Left hindlimb (tissue), 1 donor: ENCODE measurements at regions not wholly inside any gene's neighbourhood (a gene's known extent, or its start where the extent isn't known, plus 50 kb on each side); places are given as distances from the start of the nearest gene placed in this dataset.

Experiments used
- DNase-seq: peaks from one replicate; pipeline ENCODE4 v3.0.0-alpha.2; 2018

GRCh38 chr4:108359986-108360681, 191.4 kb upstream of the LEF1 start:
- no peak for DNase-seq

GRCh38 chr4:108359130-108359985, 190.6 kb upstream of the LEF1 start:
- DNase-seq: no peak

- DNase-seq: no peak
These were observed 187.3 kb upstream of the LEF1 start for GRCh38 chr4:108355902-108356535.

GRCh38 chr4:108355186-108355901, 186.6 kb upstream of the LEF1 start:
- no peak for DNase-seq

- DNase-seq: no peak
These were observed 184.1 kb upstream of the LEF1 start for GRCh38 chr4:108352664-108353308.

GRCh38 chr4:108351791-108352190, 183.1 kb upstream of the LEF1 start:
- no peak for DNase-seq

GRCh38 chr4:108350332-108350731, 181.6 kb upstream of the LEF1 start:
- DNase-seq: no peak

- no peak for DNase-seq
These were observed 178.1 kb upstream of the LEF1 start for GRCh38 chr4:108346818-108347210.

- DNase-seq: no peak
These were observed 177.4 kb upstream of the LEF1 start for GRCh38 chr4:108345862-108346817.

GRCh38 chr4:108342325-108342970, 173.7 kb upstream of the LEF1 start:
- no peak for DNase-seq

GRCh38 chr4:108337923-108338322, 169.2 kb upstream of the LEF1 start:
- DNase-seq: no peak

GRCh38 chr4:108336076-108336475, 167.3 kb upstream of the LEF1 start:
- no peak for DNase-seq

- DNase-seq: no peak
These were observed 166.3 kb upstream of the LEF1 start for GRCh38 chr4:108335081-108335480.

- DNase-seq: no peak
These were observed 165.3 kb upstream of the LEF1 start for GRCh38 chr4:108334031-108334430.

- DNase-seq: no peak
These were observed 164.7 kb upstream of the LEF1 start for GRCh38 chr4:108333353-108333942.

- no peak for DNase-seq
These were observed 163.3 kb upstream of the LEF1 start for GRCh38 chr4:108331905-108332632.

- no peak for DNase-seq
These were observed 159.6 kb upstream of the LEF1 start for GRCh38 chr4:108328383-108328732.

- no peak for DNase-seq
These were observed 159.1 kb upstream of the LEF1 start for GRCh38 chr4:108327642-108328382.

GRCh38 chr4:108325561-108325960, 156.8 kb upstream of the LEF1 start:
- DNase-seq: no peak
